Bronchial epithelial cell (primary cell): ENCODE measurements at regions not wholly inside any gene's neighbourhood (a gene's known extent, or its start where the extent isn't known, plus 50 kb on each side); places are given as distances from the start of the nearest gene placed in this dataset.

ENCODE experiments used
- DNase-seq: peaks from one replicate; pipeline ENCODE4 v3.0.0-alpha.2; 2010; ENCODE audit warnings: low read depth
- FAIRE-seq: peaks from 2 replicates; lab custom pipeline; 2011; peaks lifted over from hg19 to GRCh38; lab: Jason Lieb, UNC
- H3K27me3 ChIP-seq: 2 replicates; pipeline ENCODE4 v1.5.1; 2011; ENCODE audit warnings: low read length; ENCODE audit not compliant: control insufficient read depth, insufficient read depth
- H3K36me3 ChIP-seq: 2 replicates; pipeline ENCODE4 v1.5.1; 2011; ENCODE audit warnings: low read length; ENCODE audit not compliant: control insufficient read depth, insufficient read depth
- H3K4me3 ChIP-seq: 2 replicates; pipeline ENCODE4 v1.5.1; 2011; ENCODE audit warnings: mild to moderate bottlenecking, low read depth, low read length, control low read depth
- TF ChIP-seq, protein P1 (sequence below): IDR thresholded peaks from 2 replicates; pipeline ENCODE4 v1.5.1; 2011; ENCODE audit warnings: mild to moderate bottlenecking, moderate library complexity, low read length, control low read depth, inconsistent platforms; ENCODE audit not compliant: insufficient read depth, severe bottlenecking

DNA sequence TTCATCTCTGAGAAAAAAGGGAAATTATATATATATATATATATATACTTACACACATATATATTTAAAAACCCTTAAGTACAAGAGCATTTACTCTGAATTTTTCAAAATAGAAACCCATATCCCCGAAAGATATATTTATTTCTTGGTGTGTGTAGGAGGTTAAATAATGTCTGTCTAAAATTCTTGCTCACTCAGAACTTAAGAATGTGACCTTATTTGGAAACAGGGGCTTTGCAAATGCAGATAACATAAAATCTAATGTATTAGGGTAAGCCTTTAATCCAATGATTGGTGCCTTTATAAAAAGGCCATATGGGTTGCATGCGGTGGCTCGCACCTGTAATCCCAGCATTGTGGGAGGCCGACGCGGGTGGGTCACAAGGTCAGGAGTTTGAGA, 517.3 kb upstream of the TLE4 start:
- DNase-seq = no peak
- no peaks in the 10 kb centered on the region for H3K27me3 ChIP-seq
- FAIRE-seq = no peak
- TF ChIP-seq, protein P1, sequence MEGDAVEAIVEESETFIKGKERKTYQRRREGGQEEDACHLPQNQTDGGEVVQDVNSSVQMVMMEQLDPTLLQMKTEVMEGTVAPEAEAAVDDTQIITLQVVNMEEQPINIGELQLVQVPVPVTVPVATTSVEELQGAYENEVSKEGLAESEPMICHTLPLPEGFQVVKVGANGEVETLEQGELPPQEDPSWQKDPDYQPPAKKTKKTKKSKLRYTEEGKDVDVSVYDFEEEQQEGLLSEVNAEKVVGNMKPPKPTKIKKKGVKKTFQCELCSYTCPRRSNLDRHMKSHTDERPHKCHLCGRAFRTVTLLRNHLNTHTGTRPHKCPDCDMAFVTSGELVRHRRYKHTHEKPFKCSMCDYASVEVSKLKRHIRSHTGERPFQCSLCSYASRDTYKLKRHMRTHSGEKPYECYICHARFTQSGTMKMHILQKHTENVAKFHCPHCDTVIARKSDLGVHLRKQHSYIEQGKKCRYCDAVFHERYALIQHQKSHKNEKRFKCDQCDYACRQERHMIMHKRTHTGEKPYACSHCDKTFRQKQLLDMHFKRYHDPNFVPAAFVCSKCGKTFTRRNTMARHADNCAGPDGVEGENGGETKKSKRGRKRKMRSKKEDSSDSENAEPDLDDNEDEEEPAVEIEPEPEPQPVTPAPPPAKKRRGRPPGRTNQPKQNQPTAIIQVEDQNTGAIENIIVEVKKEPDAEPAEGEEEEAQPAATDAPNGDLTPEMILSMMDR = no peak
- no peaks in the 10 kb centered on the region for H3K36me3 ChIP-seq
- no peak overlapping the region for H3K4me3 ChIP-seq

DNA sequence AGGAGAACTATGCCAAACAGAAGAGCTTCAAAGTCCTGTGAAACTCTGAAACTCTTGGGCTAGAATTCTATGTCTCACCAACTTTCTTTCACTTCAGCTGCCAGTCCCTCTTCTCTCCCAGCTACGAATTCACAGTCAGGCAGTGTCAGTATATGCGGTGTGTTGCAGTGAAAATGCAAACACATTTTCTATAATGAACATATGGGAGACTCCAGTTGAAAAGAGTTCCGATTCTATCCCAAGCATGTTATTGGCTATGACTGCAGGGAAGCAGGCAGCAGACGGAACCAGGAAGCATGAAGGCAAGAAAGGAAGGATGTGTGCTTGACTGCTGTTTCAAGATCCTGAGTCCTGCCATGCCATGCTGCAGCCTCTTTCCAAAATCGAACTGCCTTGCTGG, 515.7 kb upstream of the TLE4 start:
- Histone ChIP-seq H3K36me3 (no peaks in the 10 kb centered on the region), H3K27me3 (no peaks in the 10 kb centered on the region), H3K4me3 (no peak overlapping the region)
- FAIRE-seq (no peak), DNase-seq (no peak)
- TF ChIP-seq, protein P1 = no peak

GRCh38 chr9:79057576-79057975, 514.2 kb upstream of the TLE4 start:
- Histone ChIP-seq H3K36me3 (no peaks in the 10 kb centered on the region), H3K4me3 (no peak overlapping the region), H3K27me3 (no peaks in the 10 kb centered on the region)
- DNase-seq (no peak), FAIRE-seq (no peak)
- TF ChIP-seq, protein P1 = no peak

GRCh38 chr9:79060766-79061165, 511.0 kb upstream of the TLE4 start:
- FAIRE-seq = no peak
- TF ChIP-seq, protein P1 = no peak

GRCh38 chr9:79061752-79062616, 509.8 kb upstream of the TLE4 start:
- TF ChIP-seq, protein P1 = no peak
- Histone ChIP-seq H3K27me3 (no peaks in the 10 kb centered on the region), H3K36me3 (no peaks in the 10 kb centered on the region), H3K4me3 (no peak overlapping the region)
- FAIRE-seq (no peak), DNase-seq (peak; percentile 15)

More at GRCh38 chr9:79060766-79061165, 511.0 kb upstream of the TLE4 start:
- Histone ChIP-seq H3K27me3 (no peaks in the 10 kb centered on the region), H3K4me3 (no peak overlapping the region), H3K36me3 (no peaks in the 10 kb centered on the region)
- peak; percentile 49 for DNase-seq
